GM18520 (cell line): ENCODE measurements at regions not wholly inside any gene's neighbourhood (a gene's known extent, or its start where the extent isn't known, plus 50 kb on each side); places are given as distances from the start of the nearest gene placed in this dataset.

Experiments used
- ATAC-seq: cut with Tn5 transposase; IDR thresholded peaks from one replicate; pipeline ENCODE4 v1.9.1; 2021; ENCODE audit not compliant: unreplicated experiment

GRCh38 chr7:131117439-131117838, 210.2 kb upstream of the MKLN1 start:
- ATAC-seq = no peak

GRCh38 chr7:131119381-131119780, 208.3 kb upstream of the MKLN1 start:
- no peak for ATAC-seq

- ATAC-seq = no peak
Measured at GRCh38 chr7:131122394-131122793, 205.3 kb upstream of the MKLN1 start.

DNA sequence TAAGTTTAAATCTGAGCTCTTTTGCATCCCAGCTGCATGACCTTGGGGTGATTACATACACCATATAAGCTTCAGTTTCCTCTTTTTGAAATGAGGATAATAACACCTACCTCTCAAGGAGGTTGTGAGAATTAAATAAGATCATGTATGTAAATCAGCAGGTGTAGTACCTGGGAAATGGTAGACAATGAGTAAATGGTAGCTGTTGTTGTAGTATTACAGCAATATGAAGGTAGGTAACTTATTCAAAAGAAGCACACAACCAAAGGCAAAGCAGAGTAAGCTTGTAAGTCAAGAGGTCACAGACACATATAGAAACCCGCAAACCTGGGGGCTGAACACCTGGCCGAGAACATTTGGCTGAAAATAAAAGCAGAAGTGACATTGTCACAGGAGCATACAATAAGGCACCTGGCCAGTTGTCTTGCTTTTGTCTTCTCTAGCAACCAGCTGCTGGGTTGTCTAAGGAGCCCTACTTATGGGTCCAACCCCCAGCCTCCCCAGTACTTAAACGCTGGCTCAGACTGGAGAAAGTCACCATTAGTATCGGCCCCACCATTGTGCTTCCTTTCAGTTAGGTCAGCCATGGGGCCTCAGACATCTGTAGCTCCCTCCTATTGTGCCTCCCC, 203.6 kb upstream of the MKLN1 start:
- peak; percentile 81 for ATAC-seq

- ATAC-seq = no peak
Measured at GRCh38 chr7:131124867-131125266, 202.8 kb upstream of the MKLN1 start.

DNA sequence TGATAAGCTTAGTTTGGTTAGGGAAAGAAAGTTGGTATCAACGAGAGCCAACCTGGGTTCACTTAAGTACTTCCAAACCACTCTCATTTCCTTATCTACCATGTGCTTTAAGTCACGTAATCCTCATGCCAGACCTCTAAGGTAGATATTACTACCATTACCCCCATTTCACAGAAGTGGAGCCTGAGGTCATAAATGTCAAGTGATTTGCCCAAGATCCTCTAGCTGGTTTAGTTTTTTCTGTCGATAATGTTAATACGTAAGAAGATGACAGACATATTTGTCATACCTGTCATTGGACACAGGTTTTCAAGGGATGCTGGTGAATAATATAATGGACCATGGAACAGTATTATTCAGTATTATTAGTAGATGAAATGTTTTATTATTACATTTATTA, 197.4 kb upstream of the MKLN1 start:
- no peak for ATAC-seq

- ATAC-seq = no peak
Measured at GRCh38 chr7:131131012-131131745, 196.5 kb upstream of the MKLN1 start.

DNA sequence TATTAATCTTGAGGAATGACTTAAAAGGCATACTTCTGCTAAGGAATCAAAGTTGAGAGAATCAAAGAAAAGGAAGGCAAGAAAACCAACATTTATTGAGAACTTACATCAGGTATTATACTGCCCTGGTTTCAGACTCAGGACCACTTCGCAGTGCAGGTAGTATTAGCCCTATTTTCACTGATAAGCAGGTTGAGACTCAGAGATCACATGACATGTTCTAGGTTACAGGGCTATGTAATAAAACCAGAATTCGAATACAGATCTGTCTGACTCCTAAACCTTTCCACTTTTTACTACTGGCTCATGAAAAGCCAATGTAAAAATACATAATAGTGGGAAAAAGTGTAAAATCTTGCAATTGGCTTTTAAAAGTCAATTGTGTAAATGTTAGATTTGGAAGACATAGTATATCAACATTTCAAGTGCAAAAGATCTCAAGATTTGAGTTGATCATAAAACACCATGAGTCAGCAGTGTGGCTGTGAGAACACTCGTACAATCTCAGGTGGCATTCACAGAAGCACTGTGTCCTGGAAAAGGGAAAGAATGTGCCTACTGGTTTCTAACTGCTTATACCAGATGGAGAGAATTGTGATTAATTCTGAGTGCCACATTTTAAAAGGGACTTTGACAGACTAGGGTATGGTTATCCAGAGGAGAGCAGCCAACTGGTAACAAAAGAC, 195.8 kb upstream of the MKLN1 start:
- no peak for ATAC-seq

GRCh38 chr7:131139462-131139861, 188.2 kb upstream of the MKLN1 start:
- no peak for ATAC-seq

GRCh38 chr7:131141443-131141967, 186.2 kb upstream of the MKLN1 start:
- no peak for ATAC-seq

DNA sequence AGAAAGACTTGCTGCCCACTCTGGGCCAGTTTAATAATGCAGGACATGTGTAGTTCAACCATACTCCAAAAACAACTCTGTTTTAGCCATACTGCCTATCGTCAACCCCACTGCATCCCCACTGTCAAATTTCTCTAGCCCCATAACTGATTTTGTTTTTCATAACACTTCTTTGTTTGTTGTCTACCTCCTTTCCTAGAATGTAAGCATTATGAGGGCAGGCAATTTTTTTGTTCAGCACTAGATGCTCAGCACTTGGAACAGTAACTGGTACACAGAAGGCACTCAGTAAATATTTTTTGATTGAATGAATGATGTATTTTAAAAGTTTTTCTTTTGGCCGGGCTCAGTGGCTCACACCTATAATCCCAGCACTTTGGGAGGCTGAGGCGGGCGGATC, 183.8 kb upstream of the MKLN1 start:
- no peak for ATAC-seq

- ATAC-seq = no peak
Measured at GRCh38 chr7:131145026-131145425, 182.7 kb upstream of the MKLN1 start.

GRCh38 chr7:131145770-131146169, 181.9 kb upstream of the MKLN1 start:
- no peak for ATAC-seq

DNA sequence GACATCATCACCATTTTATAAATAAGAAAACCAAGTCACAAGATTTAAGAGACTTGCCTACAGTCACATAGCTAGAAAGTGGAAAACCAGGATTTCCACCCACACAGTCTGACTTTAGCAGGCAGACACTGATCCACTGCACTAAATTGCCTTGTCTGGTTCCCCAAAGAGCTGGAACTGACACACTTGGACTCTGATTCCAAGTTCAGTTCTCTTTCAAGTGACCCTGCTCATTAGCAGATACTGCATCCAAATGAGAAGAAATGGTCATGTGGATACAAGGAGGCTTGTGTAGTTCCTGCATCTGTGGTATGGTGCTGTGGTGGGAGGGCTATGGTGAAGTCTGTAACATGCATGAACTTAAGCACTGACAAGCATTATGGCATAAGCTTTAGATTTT, 180.1 kb upstream of the MKLN1 start:
- no peak for ATAC-seq

GRCh38 chr7:131148258-131148657, 179.4 kb upstream of the MKLN1 start:
- no peak for ATAC-seq

DNA sequence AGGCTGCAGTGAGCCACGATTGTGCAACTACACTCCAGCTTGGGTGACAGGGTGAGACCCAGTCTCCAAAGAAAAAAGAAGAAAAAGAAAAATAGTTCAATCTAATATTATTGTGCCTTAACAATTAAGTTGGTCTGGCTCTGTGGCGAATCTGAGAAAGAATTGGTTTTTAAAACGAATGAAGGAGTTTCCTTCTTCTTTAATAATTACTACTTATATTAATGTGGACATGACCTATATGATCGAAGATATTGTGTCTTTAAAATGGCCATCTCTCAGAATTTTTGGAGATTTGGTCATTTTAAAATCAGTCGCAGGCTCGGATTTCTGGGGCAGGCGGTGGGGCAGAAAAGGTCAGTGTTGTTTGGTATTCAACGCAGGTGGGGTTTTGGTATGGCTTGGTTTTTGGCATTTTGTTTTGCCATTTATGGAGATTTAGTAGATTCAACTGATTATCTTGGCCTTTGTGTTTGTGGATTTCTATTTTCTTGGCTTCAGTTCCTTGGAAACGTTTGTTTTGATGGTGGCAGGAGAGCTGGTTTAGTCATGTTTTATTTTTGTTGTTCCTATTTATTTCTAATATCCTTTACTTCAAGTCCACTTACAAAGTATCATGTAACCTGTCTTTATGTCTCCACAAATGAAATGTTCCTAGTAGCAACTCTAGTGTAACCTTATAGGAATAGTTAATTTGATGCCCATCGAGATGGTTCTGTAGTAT, 178.8 kb upstream of the MKLN1 start:
- ATAC-seq = no peak

DNA sequence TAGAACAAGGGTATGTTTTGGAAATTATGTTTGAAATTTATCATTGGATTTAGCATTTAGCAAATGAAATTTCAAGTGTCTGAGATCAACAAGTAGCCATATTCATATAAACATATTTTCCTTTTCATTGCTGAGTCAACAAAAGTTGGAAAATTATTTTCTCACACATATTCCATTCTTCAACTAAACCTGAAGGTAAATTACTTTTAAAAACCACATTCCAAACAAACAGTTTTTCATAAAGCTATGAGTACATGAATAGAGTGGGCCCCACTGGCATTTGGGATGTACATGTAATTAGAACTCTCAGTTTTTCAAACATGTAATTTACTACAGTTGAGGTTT, 178.3 kb upstream of the MKLN1 start:
- no peak for ATAC-seq

- ATAC-seq = no peak
Measured at GRCh38 chr7:131149840-131150239, 177.8 kb upstream of the MKLN1 start.

GRCh38 chr7:131151034-131151433, 176.6 kb upstream of the MKLN1 start:
- ATAC-seq = no peak

- ATAC-seq = no peak
Measured at GRCh38 chr7:131152766-131153165, 174.9 kb upstream of the MKLN1 start.

DNA sequence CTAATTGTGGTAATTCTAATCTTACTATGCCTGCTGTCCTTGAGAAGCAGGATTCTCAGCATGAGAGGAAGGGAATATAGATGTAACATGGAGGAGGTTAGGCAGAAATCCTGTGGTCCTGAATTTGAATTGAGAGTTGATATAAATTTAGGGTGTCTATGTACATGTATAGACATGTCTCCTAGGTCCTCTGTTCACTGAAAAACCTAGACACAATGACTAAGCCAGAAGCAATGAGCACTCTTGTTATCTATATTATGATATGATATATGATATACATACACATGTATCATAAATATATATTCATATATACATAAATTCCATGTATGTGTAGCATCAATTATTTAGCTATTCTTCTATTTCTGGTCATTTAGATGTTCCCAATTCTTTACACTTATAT, 173.3 kb upstream of the MKLN1 start:
- ATAC-seq = no peak
